Endodermal cell (in vitro differentiated cells): ENCODE measurements at regions not wholly inside any gene's neighbourhood (a gene's known extent, or its start where the extent isn't known, plus 50 kb on each side); places are given as distances from the start of the nearest gene placed in this dataset.
A peak's percentile ranks its signal among the peaks of the same experiment; 100 is the strongest.
"Not testable (repeated sequence)": the region's sequence is repeated elsewhere in the genome, so short reads cannot be mapped to it uniquely, and the experiment has no call there.

Source experiments
- DNase-seq: peaks from one replicate; pipeline ENCODE4 v3.0.0-alpha.2; 2017
- H3K27ac ChIP-seq: 2 replicates; pipeline ENCODE4 v1.5.1; 2013; ENCODE audit warnings: mild to moderate bottlenecking, low read depth, low read length, moderate library complexity
- H3K27me3 ChIP-seq: 2 replicates; pipeline ENCODE4 v1.6.1; 2013; ENCODE audit warnings: mild to moderate bottlenecking, low read length, moderate library complexity; ENCODE audit not compliant: insufficient read depth, control insufficient read depth, poor library complexity, severe bottlenecking
- H3K36me3 ChIP-seq: 2 replicates; pipeline ENCODE4 v1.7.0; 2013; ENCODE audit warnings: mild to moderate bottlenecking, low read length, moderate library complexity; ENCODE audit not compliant: control insufficient read depth, insufficient read depth
- H3K4me1 ChIP-seq: one replicate; pipeline ENCODE4 v1.7.0; 2013; ENCODE audit warnings: low read length; ENCODE audit not compliant: control insufficient read depth, insufficient read depth
- H3K4me3 ChIP-seq: 2 replicates; pipeline ENCODE4 v1.5.1; 2013; ENCODE audit warnings: mild to moderate bottlenecking, low read length, moderate library complexity
- H3K9ac ChIP-seq: 2 replicates; pipeline ENCODE4 v1.6.1; 2013; ENCODE audit warnings: mild to moderate bottlenecking, low read length, moderate library complexity; ENCODE audit not compliant: poor library complexity, severe bottlenecking; ENCODE audit errors: extremely low read depth
- H3K9me3 ChIP-seq: 2 replicates; pipeline ENCODE4 v1.6.1; 2013; ENCODE audit warnings: mild to moderate bottlenecking, low read length, moderate library complexity; ENCODE audit not compliant: control insufficient read depth
- H3K27ac Mint-ChIP-seq: 2 replicates; pipeline ENCODE4 v1.8.0; 2020; ENCODE audit warnings: mixed read lengths
- H3K27me3 Mint-ChIP-seq: 2 replicates; pipeline ENCODE4 v1.8.0; 2021; ENCODE audit warnings: mild to moderate bottlenecking, mixed read lengths; ENCODE audit not compliant: insufficient read depth
- H3K36me3 Mint-ChIP-seq: 2 replicates; pipeline ENCODE4 v1.8.0; 2020; ENCODE audit warnings: low read depth, mixed read lengths
- H3K4me1 Mint-ChIP-seq: 2 replicates; pipeline ENCODE4 v1.8.0; 2020; ENCODE audit warnings: mixed read lengths
- H3K4me3 Mint-ChIP-seq: 2 replicates; pipeline ENCODE4 v1.8.0; 2020; ENCODE audit warnings: mild to moderate bottlenecking, moderate library complexity, mixed read lengths
- H3K9me3 Mint-ChIP-seq: 2 replicates; pipeline ENCODE4 v1.8.0; 2020; ENCODE audit warnings: mild to moderate bottlenecking, mixed read lengths
- CTCF ChIP-seq: fragments of 200-600 bp; sonication (generic); conservative IDR thresholded peaks from 2 replicates; pipeline ENCODE4 v1.5.0; 2021; ENCODE audit warnings: antibody characterized with exemption, mild to moderate bottlenecking
- WGBS, 2 experiments: methylation state at CpG; one replicate each; pipeline versions ENCODE4 v1.1.5 to v1.1.7; 2013; ENCODE audit warnings: missing lambda C conversion rate in 2 of 2, mixed read lengths in 1 of 2; ENCODE audit not compliant: insufficient coverage in 1 of 2, insufficient read length in 1 of 2; 5-methylcytosine and 5-hydroxymethylcytosine counted together

GRCh38 chr11:50192743-50193142 lies 160.1 kb downstream of the OR4C45 start:
- Histone ChIP-seq H3K9ac (no peak overlapping the region), H3K27me3 (no peaks in the 10 kb centered on the region), H3K27ac (no peak overlapping the region), H3K36me3 (no peaks in the 10 kb centered on the region), H3K9me3 (peaks cover 47% of the 10 kb centered on the region), H3K4me3 (peak overlapping the region; percentile 49), H3K4me1 (no peaks in the 10 kb centered on the region)
- Mint-ChIP-seq H3K4me1 (no peaks in the 10 kb centered on the region), H3K27me3 (no peaks in the 10 kb centered on the region), H3K27ac (no peak overlapping the region), H3K36me3 (no peaks in the 10 kb centered on the region), H3K4me3 (no peak overlapping the region), H3K9me3 (peaks cover 91% of the 10 kb centered on the region)
- no peak for DNase-seq
- WGBS, 2 experiments = 47% methylated on average over 3 of the region's 3 CpGs; no CpG with 5 or more reads in 1 of the 2 experiments
- TF ChIP-seq CTCF = no peak

- no peak for DNase-seq
- TF ChIP-seq CTCF = no peak
- Histone ChIP-seq H3K36me3 (no peaks in the 10 kb centered on the region), H3K9me3 (peaks cover 62% of the 10 kb centered on the region), H3K4me1 (no peaks in the 10 kb centered on the region), H3K9ac (no peak overlapping the region), H3K27me3 (no peaks in the 10 kb centered on the region), H3K4me3 (no peak overlapping the region), H3K27ac (no peak overlapping the region)
- Mint-ChIP-seq H3K36me3 (no peaks in the 10 kb centered on the region), H3K27ac (no peak overlapping the region), H3K4me1 (no peaks in the 10 kb centered on the region), H3K9me3 (peaks cover 83% of the 10 kb centered on the region), H3K4me3 (no peak overlapping the region), H3K27me3 (no peaks in the 10 kb centered on the region)
- 59% methylated on average over 5 to 6 of the region's 6 CpGs for WGBS, 2 experiments
Measured at GRCh38 chr11:50214376-50214775, 181.7 kb downstream of the OR4C45 start.

- 77% methylated on average over 5 of the region's 5 CpGs; no CpG with 5 or more reads in 1 of the 2 experiments for WGBS, 2 experiments
Measured at GRCh38 chr11:50220651-50221050, 188.0 kb downstream of the OR4C45 start.

DNA sequence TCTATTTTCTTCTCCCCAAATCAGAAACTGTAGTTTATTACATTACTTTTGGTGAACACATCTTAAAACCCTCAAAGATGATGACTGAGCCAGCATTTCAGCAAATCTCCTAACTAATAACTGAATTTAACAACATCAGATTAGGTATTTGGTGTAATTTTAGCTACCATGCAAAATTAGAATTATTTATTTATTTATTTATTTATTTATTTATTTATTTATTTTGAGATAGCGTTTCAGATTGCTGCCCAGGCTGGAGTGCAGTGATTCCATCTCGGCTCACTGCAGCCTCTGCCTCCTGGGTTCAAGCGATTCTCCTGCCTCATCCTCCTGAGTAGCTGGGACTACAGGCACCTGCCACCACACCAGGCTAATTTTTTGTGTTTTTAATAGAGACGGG lies 205.7 kb downstream of the OR4C45 start:
- H3K4me1 Mint-ChIP-seq = not testable (repeated sequence)
- peaks cover 89% of the 10 kb centered on the region for H3K9me3 Mint-ChIP-seq

More at GRCh38 chr11:50220651-50221050, 188.0 kb downstream of the OR4C45 start:
- no peaks in the 10 kb centered on the region for H3K27me3 ChIP-seq
- no peak overlapping the region for H3K4me3 ChIP-seq
- H3K27ac ChIP-seq = no peak overlapping the region
- TF ChIP-seq CTCF = no peak
- H3K27me3 Mint-ChIP-seq = no peaks in the 10 kb centered on the region
- peaks cover 47% of the 10 kb centered on the region for H3K9me3 ChIP-seq
- H3K36me3 ChIP-seq = no peaks in the 10 kb centered on the region
- H3K4me3 Mint-ChIP-seq = no peak overlapping the region
- no peaks in the 10 kb centered on the region for H3K4me1 Mint-ChIP-seq
- H3K4me1 ChIP-seq = no peaks in the 10 kb centered on the region
- no peak overlapping the region for H3K27ac Mint-ChIP-seq
- peaks cover 58% of the 10 kb centered on the region for H3K9me3 Mint-ChIP-seq
- no peak overlapping the region for H3K9ac ChIP-seq
- no peaks in the 10 kb centered on the region for H3K36me3 Mint-ChIP-seq
- no peak for DNase-seq

More for the DNA sequence above, 205.7 kb downstream of the OR4C45 start:
- not testable (repeated sequence) for DNase-seq, H3K27me3 ChIP-seq, H3K9ac ChIP-seq, H3K27ac Mint-ChIP-seq, H3K27me3 Mint-ChIP-seq, H3K36me3 ChIP-seq, H3K4me1 ChIP-seq, H3K4me3 ChIP-seq, H3K36me3 Mint-ChIP-seq, H3K4me3 Mint-ChIP-seq, H3K27ac ChIP-seq
- 57 to 81% methylated on average over 1 to 4 of the region's 4 CpGs for WGBS, 2 experiments
- H3K9me3 ChIP-seq = peaks cover 64% of the 10 kb centered on the region
